ENCODE measurements at regions not wholly inside any gene's neighbourhood (a gene's known extent, or its start where the extent isn't known, plus 50 kb on each side); places are given as distances from the start of the nearest gene placed in this dataset.

DNA sequence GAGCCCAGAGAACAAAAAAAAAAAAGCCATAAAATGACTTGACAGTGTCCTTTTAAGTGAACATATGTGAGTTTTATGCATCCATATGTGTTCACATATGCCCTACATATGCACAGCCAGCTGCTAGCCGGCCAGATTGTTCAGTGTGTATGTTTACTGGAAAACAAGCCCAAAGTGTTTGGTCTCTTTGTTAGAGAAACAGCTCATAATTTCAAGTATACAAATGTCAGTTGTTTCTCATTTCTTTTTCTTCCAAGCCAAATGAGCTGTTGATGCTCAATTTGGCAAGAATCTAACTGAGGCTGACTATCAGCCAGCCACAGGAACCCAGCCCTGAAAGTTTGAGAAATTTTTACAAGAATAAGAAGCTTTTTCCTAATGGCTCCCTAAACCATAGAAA lies 60.8 kb upstream of the TSPAN8 start:
- no peak for TF ChIP-seq POLR2A (IDR thresholded peaks at IDR 0.05)
- TF ChIP-seq, protein P1, sequence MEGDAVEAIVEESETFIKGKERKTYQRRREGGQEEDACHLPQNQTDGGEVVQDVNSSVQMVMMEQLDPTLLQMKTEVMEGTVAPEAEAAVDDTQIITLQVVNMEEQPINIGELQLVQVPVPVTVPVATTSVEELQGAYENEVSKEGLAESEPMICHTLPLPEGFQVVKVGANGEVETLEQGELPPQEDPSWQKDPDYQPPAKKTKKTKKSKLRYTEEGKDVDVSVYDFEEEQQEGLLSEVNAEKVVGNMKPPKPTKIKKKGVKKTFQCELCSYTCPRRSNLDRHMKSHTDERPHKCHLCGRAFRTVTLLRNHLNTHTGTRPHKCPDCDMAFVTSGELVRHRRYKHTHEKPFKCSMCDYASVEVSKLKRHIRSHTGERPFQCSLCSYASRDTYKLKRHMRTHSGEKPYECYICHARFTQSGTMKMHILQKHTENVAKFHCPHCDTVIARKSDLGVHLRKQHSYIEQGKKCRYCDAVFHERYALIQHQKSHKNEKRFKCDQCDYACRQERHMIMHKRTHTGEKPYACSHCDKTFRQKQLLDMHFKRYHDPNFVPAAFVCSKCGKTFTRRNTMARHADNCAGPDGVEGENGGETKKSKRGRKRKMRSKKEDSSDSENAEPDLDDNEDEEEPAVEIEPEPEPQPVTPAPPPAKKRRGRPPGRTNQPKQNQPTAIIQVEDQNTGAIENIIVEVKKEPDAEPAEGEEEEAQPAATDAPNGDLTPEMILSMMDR (IDR thresholded peaks at IDR 0.05): no peak
